ENCODE measurements at regions not wholly inside any gene's neighbourhood (a gene's known extent, or its start where the extent isn't known, plus 50 kb on each side); places are given as distances from the start of the nearest gene placed in this dataset.

DNA sequence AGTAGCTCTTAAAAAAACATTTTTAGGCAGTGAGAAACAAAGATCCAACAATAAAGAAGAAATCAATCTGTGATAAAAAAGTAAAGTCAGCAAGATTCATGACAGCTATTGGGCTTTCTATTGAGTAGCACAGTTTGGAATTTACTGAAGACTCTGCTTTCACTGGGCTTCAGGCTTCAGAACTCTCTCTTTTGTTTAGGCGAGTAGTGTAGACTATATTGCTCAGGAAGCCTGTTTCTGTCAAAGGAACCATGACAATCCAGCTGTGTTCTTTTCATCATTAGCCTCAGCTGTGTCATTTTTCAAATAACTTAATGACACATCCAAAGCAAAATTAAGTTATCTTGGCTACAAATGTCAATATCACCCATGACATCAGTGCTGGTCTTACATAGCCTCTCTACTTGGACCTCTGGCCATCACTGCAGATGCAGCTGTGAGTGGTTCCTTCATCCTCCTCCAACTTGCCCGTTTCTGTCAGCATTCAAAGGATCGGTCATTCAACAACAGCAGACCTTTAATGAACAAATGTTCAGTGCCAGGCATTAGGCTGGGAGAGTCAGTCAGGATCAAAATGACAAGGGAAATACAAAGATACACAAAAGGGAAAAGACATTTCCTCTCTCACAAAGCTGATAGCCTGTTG lies 332.8 kb upstream of the MTNR1B start:
- no peak for DNase-seq (ENCODE audit: extremely low spot score, insufficient read length, low read depth)
- no peak for FAIRE-seq

DNA sequence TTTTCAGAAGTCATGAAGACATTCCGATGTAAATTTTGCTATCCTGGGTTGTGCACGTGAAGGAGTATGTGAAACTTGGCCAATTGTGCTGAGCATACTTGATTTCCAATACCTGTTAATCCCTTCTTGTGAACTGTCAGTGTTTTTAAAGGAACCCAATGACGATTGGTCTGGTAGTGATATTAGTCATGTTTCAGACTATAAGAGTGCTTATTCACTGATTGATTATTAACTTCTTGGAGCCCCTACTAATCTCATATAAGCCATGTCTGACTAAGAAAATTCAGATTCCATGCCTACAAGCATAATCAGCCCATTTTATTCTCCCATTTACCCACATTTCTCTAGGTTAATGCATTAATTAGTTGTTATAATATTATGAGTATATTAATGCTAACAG lies 330.8 kb upstream of the MTNR1B start:
- no peak for DNase-seq (ENCODE audit: extremely low spot score, insufficient read length, low read depth)
- FAIRE-seq = no peak

DNA sequence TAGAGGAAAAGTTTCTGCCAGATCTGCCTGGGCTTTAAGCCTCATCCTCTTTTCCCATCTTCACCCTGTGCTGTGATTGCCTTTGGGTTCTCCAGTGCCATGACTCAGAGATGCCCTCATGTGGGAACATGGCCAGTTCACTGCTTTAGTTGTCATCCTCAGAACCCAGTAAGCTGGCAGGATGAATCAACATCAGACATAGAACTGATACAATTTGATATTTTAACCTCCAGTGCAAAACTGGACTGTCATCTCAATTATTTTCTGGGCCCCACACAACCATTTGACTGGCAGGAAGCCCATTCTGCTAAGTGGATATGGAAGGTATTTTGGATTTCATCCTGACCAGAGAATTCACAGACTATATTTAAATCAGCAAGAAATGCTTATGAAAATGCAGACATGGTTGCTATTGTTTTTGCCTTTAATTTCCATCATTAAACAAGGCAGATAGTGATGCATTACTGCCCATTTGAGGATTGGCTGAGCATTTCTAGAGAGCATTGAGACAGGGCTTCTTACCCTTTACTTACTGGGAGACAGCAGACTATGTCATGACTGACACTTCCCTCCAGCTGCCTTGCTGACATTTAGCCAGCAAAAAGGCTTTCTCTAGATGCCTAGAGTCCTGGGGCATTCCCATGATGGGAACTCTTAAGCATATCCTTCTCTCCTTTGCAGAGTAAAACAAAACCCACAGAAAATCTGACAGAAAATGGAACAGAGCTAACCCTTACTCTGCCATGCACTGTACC lies 327.1 kb upstream of the MTNR1B start:
- DNase-seq (ENCODE audit: extremely low spot score, insufficient read length, low read depth) (no peak), FAIRE-seq (no peak)

DNA sequence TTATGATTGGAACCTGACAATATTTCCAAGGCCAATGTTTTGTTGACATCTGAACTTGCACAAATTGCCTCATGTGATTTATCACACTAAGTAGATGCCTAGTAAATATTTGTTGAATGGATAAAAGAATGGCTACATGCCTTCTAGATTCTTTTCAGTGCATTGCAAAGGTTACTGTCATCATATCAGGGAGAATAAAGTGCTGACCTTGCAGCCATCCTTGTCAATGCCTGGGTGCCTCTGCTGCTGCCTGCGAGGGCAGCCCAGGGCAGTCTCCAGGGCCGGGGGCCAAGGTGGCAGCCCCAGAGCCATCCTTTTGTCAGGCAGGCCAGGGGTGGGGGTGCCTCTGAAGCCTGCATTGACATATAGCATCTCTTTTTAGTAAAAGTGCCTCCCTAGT lies 325.6 kb upstream of the MTNR1B start:
- FAIRE-seq = no peak
- no peak for DNase-seq (ENCODE audit: extremely low spot score, insufficient read length, low read depth)

DNA sequence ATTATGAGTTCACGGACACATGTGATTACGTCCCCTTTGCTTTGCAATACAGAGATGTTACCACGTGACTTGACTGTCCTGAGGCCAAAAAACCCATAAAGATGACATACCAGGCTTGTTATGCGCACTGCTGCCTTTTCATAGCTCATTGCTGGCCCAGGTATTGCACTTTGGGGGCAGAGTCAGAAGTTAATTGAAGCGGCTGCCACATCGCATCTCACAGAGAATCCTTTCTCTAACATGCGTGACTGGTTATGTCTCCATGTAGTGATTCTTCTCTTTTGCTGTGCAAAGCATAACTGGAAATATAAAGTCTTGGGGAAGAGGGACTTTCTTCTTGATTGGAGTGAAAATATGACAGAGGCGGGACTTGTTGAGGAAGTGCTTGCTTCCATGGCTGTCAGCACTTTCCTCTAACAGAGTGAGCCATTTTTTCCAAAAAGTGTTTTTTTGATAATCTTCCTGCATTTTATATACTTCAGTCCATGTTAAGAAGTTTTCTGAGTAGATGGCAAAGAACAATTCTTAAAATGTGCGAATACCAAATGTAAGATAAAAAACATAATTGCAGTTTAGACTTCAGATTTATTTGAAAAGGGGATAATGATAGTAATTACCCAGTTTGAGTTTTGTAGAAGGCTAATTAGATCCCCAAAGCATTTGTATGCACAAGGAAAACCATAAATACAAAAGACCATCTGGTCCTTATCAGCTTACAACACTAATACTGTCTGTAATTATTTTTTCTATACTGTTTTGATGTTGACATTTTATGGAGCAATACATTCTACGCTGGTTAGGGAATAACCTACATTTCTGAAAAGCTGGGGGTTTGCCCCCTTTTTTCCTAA lies 324.6 kb upstream of the MTNR1B start:
- FAIRE-seq (no peak), DNase-seq (ENCODE audit: extremely low spot score, insufficient read length, low read depth) (no peak)

DNA sequence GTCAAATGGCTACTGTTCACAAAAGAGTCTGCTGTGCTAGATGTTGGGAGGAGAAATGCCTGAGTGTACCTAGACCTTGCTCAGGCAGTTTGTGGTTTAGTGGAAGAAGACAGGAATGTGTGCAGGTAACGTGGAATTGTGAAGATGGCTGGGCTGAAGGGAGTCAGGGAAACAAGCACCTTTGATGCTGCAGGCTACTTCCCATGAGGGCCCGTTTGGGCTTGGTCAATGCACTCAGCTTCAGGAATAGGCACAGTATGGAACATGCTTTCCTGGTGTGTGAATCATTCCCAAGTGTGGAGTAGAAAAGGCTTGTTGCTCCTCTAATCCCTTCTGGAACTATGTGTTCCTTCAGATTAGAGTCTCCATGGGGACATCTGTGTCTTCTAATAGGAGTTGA lies 318.3 kb upstream of the MTNR1B start:
- FAIRE-seq = no peak
- DNase-seq (ENCODE audit: extremely low spot score, insufficient read length, low read depth) = no peak

DNA sequence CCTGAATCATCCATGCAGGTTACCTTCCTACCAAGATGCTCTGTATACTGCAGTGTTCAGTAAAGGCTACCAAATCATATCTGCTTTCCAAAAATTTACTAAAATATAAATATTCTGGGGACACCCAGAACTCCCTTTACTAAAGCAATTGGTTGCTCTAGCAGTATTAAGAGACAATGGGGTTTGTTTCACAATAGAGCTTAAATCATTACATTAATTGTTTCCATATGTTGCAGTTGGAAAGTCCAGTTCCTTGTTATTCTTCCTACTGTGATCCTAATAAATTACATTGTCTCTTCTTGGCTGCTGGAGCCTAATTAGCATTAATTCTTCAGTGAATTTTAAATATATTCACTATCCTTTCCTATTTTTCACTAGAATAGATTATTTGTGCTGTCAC lies 316.0 kb upstream of the MTNR1B start:
- no peak for FAIRE-seq

DNA sequence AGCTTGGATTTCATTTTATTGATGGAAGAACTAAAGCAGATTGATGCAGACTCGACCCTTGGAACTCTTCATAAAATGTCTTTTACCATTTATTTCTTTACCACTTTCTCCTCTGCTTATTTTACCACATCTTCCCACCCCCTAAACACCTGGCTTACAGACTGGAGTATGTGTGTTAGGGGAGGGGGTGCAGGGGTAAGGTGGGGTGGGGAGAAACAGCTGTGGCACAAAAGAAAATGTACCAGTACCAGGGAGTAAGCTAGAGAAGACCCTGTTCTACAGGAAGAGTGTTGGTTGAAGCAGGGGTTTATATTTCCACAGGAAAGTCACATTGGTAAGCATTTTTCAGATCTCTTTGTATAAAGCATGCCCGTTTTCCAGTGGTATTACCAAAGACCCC lies 312.7 kb upstream of the MTNR1B start:
- DNase-seq (ENCODE audit: extremely low spot score, insufficient read length, low read depth) = no peak
- FAIRE-seq = no peak

More for the DNA sequence above, 316.0 kb upstream of the MTNR1B start:
- no peak for DNase-seq (ENCODE audit: extremely low spot score, insufficient read length, low read depth)

DNA sequence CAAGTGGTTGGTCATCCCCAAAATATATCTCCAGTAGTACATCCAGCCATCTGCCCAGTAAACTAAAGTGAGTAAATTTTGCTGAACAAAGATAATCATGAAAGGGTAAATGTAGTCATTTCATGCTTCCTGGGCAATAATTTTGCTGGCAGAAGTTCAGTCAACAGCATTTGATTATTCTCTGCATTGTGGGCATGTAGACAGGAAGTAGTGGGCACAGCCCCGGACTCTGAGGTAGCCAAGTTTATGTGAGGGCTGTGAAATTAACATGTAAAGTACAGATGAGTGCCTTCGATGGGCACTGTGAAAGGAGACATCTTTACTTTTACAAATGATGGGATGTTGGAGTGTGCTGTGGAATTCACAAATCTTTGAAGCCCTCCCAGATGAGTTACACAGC lies 312.2 kb upstream of the MTNR1B start:
- no peak for DNase-seq (ENCODE audit: extremely low spot score, insufficient read length, low read depth)
- FAIRE-seq = no peak

DNA sequence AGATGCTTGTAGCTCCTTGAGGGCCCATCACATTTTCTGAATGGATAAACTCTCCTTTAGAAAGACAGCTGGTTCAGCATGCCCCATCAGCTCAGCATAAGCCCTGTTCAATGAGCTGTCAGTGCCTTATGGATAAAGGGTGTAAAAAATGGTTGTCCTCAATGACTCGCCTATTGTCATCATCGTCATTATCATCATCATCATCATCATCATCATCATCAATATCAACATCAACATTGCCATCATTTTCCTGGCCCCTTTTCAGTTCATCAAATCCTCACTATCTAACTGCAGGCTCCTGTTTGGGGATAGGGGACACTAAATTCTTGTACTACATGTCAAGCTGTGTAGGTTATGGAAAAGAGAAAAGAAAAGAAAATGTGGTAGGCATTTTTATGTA lies 310.7 kb upstream of the MTNR1B start:
- no peak for DNase-seq (ENCODE audit: extremely low spot score, insufficient read length, low read depth)
- FAIRE-seq = no peak

DNA sequence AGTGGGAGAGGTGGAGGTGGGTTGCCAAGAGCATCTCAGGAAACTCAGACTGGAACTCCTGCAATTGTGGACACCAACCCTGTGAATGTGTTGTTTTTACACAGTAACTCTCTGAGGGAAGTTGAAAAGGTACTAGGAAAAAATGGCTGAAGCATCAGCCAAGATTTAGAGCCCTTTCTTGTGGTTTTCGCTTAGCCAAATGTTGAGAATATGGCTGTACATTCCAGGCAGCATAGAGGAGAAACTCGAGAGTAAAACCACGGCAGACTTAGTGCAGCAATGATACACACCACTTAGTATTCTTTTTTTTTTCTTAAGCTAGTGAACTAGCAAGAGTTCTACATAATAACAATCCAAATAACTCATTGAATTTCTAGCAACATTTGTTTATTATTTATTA lies 309.7 kb upstream of the MTNR1B start:
- no peak for DNase-seq (ENCODE audit: extremely low spot score, insufficient read length, low read depth)
- no peak for FAIRE-seq

DNA sequence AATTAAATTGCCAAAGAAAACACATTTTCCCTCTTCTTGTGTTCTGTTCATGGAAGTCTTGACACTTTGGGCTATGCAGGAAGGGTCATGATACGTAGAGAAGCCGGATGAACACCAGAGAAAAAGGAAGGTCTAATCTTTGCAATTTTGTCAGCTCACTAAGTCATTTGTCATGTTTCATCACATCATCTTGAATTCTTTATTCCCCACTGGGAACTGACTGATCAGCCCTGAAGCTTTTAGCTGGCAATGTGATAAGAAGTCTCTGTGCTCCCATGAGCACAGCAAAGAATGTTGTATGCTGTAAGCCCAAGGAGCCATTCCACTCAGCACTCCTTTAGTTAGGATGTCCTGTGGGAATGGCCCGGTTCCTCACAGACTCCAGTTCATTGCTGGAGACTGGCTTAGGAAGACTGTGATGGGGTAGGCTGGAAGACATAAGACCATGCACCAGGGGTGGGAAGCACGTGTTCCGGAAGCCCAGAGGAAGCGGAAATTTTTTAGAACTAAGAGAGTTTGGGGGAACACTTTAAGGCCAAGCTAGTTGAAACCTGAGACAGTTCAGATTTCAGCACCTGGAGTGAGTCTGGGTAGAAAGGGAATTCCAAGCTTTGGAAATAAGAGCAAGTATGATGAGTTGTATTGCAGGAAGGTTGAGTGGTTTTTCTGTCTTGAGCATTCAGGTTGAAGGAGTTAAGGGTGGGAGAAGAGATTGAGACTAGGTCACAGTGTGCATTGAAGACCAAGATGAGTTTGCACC lies 306.7 kb upstream of the MTNR1B start:
- DNase-seq (ENCODE audit: extremely low spot score, insufficient read length, low read depth) (no peak), FAIRE-seq (no peak)

DNA sequence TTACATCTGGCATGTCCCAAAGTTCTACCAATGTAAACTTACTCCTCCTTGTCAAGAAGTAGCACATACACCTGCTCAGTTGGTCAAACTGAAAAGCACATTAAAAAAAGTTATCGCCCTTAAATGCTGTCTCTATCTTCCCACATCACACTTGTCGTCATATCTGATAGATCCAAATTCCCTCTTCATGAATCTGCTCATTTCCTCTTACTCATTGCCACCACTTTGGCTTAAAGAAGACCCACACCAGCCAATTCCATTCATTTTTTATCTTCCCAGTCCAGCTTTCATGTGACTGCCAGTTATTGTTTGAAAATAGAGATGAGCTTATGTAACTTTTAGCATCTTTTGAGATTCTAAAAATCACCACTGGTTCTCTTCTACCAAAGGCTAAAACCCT lies 305.9 kb upstream of the MTNR1B start:
- no peak for FAIRE-seq
- DNase-seq (ENCODE audit: extremely low spot score, insufficient read length, low read depth) = no peak

DNA sequence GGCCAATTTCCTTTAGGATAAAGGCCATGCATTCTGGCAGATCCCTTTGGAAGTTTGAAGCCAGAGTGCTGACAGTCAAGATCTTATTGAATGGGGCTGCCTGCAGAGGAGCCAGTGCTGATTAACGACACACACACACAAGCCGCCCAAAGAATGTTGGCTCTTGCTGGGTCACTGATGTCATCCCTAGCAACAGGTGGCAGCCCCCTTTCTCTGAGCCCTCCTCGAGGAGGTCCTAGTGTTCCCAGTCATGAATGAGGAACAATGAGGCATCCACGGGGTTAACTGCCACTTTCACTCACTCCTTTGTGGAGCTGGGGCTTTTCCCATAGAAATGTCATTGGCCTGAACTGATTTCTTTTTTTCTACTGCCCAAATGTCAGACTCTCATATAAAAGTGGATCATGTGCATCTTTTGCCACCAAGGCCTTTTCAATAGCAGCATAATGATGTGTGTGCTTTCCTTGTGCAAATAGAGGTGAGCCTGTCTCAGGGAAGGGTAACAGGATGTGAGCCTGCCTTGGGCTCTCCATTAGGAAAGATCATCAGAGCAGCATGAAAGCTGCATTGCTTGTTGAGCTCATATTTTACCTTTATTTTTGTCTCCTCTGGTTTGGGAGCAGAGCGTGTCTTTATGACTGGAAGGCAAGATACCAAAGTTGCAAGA lies 301.8 kb upstream of the MTNR1B start:
- DNase-seq (ENCODE audit: extremely low spot score, insufficient read length, low read depth) = no peak
- FAIRE-seq = no peak

DNA sequence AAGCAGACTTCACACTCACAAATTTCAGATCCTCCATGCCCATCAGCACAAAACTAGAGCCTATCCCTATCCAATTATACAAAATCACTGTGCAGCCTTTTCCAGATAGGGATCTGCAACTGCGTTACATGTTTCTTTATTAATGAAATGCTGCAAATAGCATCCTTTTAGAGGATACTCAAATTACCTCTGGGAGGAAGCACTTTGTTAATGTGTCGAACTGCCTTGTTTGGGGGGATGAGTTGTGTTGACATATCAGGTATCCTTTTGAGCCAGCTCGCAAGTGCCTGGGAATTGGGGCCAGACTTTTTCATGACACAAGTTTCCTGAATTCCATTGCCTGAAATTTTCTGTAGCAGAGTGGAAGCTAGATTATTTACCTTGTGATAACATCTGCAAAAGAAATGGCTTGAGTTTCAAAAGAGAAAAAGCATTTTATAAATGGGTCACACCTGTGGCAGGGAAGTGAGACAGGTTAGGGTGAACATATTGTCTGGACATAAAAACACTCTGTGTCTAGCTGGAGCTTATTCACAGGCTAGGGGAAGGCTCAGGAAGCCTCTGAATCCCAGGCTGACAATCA lies 299.1 kb upstream of the MTNR1B start:
- no peak for DNase-seq (ENCODE audit: extremely low spot score, insufficient read length, low read depth)
- FAIRE-seq = no peak

DNA sequence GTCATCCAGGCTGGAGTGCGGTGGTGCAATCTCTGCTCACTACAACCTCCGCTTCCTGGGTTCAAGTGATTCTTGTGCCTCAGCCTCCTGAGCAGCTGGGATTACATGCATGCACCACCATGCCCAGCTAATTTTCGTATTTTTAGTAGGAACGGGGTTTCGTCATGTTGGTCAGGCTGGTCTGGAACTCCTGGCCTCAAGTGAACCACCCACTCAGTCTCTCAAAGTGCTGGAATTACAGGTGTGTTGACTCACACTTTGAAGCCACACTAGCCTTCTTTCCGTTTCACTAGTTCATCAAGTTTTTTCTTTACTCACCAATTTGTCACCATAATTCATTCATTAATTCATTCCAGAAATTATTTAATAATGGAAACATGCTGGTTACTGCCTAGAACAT lies 298.4 kb upstream of the MTNR1B start:
- DNase-seq (ENCODE audit: extremely low spot score, insufficient read length, low read depth) (no peak), FAIRE-seq (no peak)

DNA sequence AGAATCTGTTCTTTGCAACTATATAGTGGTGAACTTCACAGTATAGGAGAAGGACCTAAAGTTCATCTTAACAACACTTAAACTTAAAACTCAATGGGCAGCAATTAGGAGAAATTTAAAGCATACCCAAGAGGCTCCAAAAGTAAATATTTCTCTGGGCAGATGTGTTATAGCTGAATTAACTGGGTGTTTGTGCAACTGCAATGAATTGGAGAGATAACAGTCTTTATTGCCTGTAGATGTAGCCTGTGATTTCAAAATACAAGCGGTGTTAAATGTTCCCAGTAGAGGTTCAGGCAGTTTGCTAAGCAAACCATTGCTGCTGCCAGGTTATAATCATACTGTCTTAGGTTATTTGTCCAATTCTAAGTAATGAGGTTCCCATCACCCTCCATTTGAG lies 294.1 kb upstream of the MTNR1B start:
- DNase-seq (ENCODE audit: extremely low spot score, insufficient read length, low read depth) (no peak), FAIRE-seq (no peak)

DNA sequence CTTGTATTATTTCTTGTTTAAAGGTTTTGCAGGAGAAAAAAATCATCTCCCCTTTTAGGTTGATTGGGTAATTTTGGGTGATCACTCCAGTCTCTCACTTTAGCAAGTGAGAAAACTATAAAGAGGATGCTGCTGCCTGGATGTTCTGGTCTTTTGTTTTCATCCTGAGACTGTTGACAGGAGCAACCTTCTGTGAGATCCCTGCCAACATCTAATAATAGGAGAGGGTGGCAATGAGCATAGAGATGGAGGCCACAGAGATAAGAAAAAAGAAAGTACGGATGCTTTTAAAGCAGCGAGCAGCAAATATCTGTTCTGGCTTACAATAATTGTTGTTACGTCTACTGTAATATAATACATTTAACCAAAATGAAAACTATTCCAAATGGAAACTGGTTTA lies 293.6 kb upstream of the MTNR1B start:
- FAIRE-seq = no peak
- DNase-seq (ENCODE audit: extremely low spot score, insufficient read length, low read depth) = no peak

DNA sequence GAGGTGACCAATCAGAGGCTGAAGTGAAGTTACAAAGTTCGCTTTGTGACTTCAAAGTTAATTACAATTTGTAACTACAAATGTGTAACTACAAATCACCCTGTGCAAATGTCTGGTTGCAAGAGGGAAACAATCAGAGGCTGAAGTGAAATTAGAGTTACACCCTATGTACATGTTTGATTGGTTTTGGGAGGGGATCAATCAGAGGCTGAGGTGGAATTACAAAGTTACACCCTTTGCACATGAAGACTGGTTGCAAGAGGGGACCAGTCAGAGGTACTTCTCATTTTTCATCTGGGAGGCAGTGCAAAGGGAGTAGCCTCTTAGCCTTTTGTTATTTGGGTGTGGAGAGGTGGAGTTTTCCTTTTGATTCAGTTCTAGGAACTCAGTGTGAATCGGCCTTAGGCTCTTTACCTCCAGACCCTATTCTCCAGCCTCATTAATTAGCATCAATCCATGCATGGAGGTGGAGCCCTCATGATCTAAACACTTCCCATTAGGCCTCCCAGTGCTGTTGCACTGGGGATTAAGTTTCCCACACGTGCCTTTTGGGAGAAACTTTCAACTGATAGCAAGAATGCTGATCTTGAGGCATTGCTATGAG lies 291.3 kb upstream of the MTNR1B start:
- no peak for FAIRE-seq

More for the DNA sequence above, 291.3 kb upstream of the MTNR1B start:
- no peak for DNase-seq (ENCODE audit: extremely low spot score, insufficient read length, low read depth)
